ENCODE measurements at regions not wholly inside any gene's neighbourhood (a gene's known extent, or its start where the extent isn't known, plus 50 kb on each side); places are given as distances from the start of the nearest gene placed in this dataset.

GRCh38 chr3:59407425-59407824 lies 357.6 kb upstream of the CFAP20DC start:
- no peak for DNase-seq (ENCODE audit: low spot score in 2 of 2)
- H3K4me3 ChIP-seq (ENCODE audit: low read depth, poor library complexity, severe bottlenecking), result no peak overlapping the region
- WGBS, 2 donors, result 88 to 93% methylated on average over 5 of the region's 5 CpGs

GRCh38 chr3:59406943-59407342 lies 357.1 kb upstream of the CFAP20DC start:
- WGBS, 2 donors, result 67 to 82% methylated on average over 2 of the region's 2 CpGs
- no peak overlapping the region for H3K4me3 ChIP-seq (ENCODE audit: low read depth, poor library complexity, severe bottlenecking)
- TF ChIP-seq CTCF (IDR thresholded peaks at IDR 0.05), result no peak
- TF ChIP-seq POLR2A (IDR thresholded peaks at IDR 0.05), result no peak
- intact Hi-C loops (cut with DNase I; ENCODE audit: low total_unique reads), result no loop called here
- DNase-seq (ENCODE audit: low spot score in 2 of 2), result no peak

More at GRCh38 chr3:59407425-59407824, 357.6 kb upstream of the CFAP20DC start:
- intact Hi-C loops (cut with DNase I; ENCODE audit: low total_unique reads), result no loop called here
- TF ChIP-seq POLR2A (IDR thresholded peaks at IDR 0.05), result no peak
- TF ChIP-seq CTCF (IDR thresholded peaks at IDR 0.05), result no peak

GRCh38 chr3:59404851-59405250 lies 355.0 kb upstream of the CFAP20DC start:
- no peak for TF ChIP-seq POLR2A (IDR thresholded peaks at IDR 0.05)
- TF ChIP-seq CTCF (IDR thresholded peaks at IDR 0.05), result no peak
- 83 to 84% methylated on average over 8 of the region's 8 CpGs for WGBS, 2 donors
- intact Hi-C loops (cut with DNase I; ENCODE audit: low total_unique reads), result no loop called here
- DNase-seq (ENCODE audit: low spot score in 2 of 2), result no peak
- no peak overlapping the region for H3K4me3 ChIP-seq (ENCODE audit: low read depth, poor library complexity, severe bottlenecking)

DNA sequence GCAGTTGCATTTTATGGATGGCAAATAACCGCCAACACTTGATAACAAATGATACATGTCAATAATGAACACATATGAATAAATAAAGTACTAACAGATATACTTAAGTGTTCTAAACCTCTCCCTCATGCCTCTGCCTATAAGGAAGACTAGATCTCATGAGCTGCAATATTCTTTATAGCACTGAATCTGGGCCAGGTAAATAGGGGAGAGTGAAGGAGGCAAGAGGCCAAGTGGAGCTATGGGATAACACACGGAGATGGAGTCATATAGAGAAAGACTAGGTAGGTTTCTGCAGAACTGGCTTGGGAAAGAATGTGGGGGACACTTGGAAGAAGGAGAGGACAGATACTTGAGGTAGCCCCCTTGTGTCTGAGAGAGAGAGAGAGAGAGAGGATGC lies 354.2 kb upstream of the CFAP20DC start:
- intact Hi-C loops (cut with DNase I; ENCODE audit: low total_unique reads), result no loop called here
- no peak for DNase-seq (ENCODE audit: low spot score in 2 of 2)
- H3K4me3 ChIP-seq (ENCODE audit: low read depth, poor library complexity, severe bottlenecking), result no peak overlapping the region
- 80 to 89% methylated on average over 2 of the region's 2 CpGs for WGBS, 2 donors
- TF ChIP-seq CTCF (IDR thresholded peaks at IDR 0.05) (no peak), POLR2A (IDR thresholded peaks at IDR 0.05) (no peak)

DNA sequence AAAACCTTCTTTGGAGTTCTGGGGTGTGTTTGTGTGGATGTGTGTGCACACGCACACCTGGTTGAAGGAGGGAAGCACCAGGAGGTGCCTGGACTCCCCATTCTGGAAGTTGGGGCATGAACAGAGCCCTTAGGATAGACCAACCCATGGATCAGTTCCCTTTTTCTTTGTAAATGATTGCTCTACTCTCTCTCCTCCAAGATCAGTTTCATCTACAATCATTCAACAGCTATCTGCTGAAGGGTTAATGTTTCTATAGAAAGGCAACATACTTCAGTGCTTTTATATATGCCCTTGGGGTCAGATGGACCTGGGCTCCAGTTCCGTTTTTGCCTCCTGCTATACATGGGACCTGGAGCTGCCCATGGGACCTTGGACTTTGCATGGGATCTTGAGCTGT lies 352.1 kb upstream of the CFAP20DC start:
- DNase-seq (ENCODE audit: low spot score in 2 of 2), result no peak
- 75 to 79% methylated on average over 2 of the region's 2 CpGs for WGBS, 2 donors
- H3K4me3 ChIP-seq (ENCODE audit: low read depth, poor library complexity, severe bottlenecking), result no peak overlapping the region
- intact Hi-C loops (cut with DNase I; ENCODE audit: low total_unique reads), result no loop called here
- TF ChIP-seq CTCF (IDR thresholded peaks at IDR 0.05) (no peak), POLR2A (IDR thresholded peaks at IDR 0.05) (no peak)

GRCh38 chr3:59392116-59392515 lies 342.3 kb upstream of the CFAP20DC start:
- TF ChIP-seq POLR2A (IDR thresholded peaks at IDR 0.05) (no peak), CTCF (IDR thresholded peaks at IDR 0.05) (no peak)
- H3K4me3 ChIP-seq (ENCODE audit: low read depth, poor library complexity, severe bottlenecking), result no peak overlapping the region
- WGBS, 2 donors, result 50 to 75% methylated on average over 1 of the region's 1 CpG
- DNase-seq (ENCODE audit: low spot score in 2 of 2), result no peak
- intact Hi-C loops (cut with DNase I; ENCODE audit: low total_unique reads), result no loop called here

Measured in lower leg skin (tissue), 4 donors.